ENCODE measurements at regions not wholly inside any gene's neighbourhood (a gene's known extent, or its start where the extent isn't known, plus 50 kb on each side); places are given as distances from the start of the nearest gene placed in this dataset.

DNA sequence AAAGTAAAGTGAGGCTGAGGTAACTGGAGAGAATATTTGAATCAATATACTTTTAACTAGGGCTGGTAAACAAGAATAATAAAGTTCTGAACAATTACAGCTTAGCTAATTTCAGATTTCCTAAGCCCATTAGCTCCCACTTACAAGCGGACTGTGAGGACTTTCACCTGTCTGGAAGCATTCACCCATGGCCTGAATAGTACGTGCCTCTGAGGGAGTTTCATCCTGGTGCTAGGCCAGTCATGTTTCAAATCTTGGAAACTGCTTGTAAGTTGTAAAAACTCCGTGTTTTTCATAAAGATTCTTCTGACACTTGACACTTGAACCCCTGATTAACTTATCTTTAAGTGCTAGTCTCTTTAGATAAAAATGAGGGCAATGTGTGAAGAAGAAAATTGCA, 975.2 kb upstream of the GHITM start:
- no peak for DNase-seq (ENCODE audit: low read depth in 3 of 3)

DNA sequence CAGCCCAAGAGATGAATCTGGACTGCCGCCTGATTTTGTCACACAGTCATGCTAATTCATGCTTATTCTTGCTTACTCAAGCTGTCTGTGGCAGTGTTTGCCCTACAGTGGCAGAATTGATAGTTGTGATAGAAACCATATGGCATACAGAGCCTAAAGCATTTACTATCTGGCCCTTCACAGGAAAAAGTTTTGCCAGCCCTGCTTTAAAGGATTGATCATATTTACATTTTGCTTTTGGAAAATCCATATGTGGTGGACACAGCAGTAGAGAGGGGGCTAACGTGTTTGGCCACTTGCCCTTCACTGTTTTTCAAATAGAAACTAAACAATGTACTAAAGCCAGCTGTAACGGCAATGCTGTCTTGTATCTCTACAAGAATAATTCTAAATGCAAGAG, 974.0 kb upstream of the GHITM start:
- DNase-seq (ENCODE audit: low read depth in 3 of 3), result no peak

DNA sequence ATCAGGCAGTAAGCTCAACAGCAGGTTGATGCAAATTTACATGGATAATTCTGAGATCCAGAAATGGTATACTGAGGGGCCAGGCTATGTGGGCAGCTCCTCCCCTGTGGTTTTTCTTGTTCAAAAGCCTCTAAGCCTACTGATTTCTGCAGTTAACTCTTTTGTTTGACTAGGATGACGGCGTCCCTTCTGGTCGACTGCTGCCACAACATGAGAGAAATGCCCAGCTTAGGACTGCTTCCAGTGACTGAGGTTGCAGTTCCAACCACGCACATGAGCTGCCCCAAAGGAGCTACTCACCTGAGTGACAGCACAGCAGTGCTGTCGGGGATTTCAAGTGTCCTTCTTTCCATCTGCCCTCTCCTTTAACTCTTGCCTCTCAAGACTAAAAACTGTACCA, 973.0 kb upstream of the GHITM start:
- DNase-seq (ENCODE audit: low read depth in 3 of 3), result no peak

DNA sequence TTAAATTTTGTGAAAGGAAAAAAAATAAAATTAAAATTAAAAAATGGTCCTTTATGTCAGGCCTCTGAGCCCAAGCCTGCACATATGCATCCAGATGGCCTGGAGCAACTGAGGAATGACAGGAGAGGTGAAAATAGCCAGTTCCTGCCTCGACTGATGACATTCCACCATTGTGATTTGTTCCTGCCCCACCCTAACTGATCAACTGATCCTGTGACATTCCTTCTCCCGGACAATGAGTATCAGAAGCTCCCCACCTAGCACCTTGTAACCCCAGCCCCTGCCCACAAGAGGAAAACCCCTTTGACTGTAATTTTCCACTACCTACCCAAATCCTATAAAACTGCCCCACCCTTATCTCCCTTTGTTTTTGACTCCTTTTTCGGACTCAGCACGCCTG, 972.2 kb upstream of the GHITM start:
- no peak for DNase-seq (ENCODE audit: low read depth in 3 of 3)

DNA sequence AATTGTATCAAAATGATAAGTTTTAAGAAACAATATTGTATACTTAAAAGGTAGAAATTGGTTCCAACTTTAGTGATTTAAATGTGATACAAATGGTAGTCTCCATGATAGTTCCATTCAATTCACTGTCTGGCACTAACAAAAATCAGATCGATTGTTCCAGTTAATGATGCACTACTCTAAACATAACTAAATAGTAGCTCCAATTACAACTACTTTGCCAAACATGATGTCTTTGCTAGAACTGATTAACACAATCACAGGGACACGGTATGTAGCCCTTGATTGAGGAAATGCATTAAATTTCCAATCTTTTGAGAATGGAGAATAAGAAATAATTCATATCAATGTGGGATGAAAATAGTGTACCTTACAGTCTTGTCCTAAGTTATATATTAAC, 962.4 kb upstream of the GHITM start:
- DNase-seq (ENCODE audit: low read depth in 3 of 3), result no peak

DNA sequence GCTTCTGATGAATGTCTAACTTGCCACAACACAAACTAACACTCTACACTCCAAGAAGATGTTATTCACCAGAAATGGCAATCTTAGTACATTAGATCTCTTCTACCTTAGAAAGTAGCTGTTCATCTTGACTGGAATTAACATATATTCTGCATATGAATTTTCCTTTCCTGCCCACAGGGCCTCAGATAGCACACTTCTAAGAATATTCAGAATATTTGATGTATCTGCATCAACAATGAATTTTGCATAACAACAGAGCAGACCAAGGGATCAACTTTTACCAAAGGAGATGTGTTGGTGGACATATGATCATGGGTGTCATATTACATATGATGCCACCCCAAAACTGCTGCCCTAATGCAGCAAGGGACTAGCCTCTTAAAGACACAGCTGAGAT, 960.8 kb upstream of the GHITM start:
- DNase-seq (ENCODE audit: low read depth in 3 of 3), result no peak

DNA sequence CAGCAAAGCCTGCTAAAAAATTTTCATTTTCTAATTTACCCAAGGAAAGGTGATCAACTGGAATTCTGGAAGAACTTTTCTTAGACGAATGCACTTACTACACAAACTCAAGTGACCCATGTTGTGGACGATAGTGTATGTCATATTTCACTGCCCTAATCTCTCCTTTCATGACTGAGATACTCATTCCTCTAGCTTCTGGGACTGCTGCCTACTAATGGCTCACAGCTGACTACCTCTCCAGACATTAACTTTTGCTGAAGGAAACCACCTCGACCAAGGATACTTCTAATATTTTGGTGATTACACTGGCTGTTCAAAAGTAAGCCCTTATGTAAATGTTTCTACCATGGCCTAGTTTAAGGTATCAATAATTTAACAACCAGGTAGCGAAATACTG, 959.9 kb upstream of the GHITM start:
- DNase-seq (ENCODE audit: low read depth in 3 of 3), result no peak

DNA sequence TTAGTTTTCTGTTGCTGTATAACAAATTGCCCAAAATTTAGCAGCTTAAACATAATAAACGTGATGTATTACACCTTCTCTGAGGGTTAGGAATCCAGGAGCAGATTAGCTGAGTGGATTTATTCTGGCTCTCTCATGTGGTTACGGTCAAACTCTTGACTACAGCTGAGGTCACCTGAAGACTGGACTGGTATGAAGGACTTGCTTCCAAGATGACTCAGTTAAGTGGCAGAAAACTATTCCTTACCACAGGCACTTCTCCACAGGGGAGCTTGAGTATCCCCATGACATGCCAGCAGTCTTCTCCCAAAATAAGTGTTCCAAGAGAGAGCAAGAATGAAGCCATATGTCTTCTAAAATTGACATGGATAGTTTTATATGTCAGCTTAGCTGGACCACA, 957.2 kb upstream of the GHITM start:
- DNase-seq (ENCODE audit: low read depth in 3 of 3), result no peak

DNA sequence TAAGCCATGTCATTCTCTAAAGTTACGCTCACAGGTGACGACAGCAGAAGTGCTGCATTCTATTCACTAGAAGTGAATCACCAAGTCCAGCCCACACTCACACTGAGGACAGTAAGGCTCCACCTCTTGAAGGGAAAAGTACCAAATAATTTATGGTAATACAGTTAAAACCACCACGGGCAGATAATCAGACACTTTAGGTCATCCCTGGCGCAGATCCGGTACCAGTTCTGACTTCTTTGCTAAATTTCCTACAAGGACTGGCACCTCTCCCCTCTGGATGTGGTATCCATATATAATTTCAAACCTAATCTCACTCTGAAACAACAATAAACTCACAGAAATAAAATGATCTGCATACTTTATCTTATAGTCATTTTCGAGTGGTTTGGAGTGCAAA, 954.7 kb upstream of the GHITM start:
- no peak for DNase-seq (ENCODE audit: low read depth in 3 of 3)

DNA sequence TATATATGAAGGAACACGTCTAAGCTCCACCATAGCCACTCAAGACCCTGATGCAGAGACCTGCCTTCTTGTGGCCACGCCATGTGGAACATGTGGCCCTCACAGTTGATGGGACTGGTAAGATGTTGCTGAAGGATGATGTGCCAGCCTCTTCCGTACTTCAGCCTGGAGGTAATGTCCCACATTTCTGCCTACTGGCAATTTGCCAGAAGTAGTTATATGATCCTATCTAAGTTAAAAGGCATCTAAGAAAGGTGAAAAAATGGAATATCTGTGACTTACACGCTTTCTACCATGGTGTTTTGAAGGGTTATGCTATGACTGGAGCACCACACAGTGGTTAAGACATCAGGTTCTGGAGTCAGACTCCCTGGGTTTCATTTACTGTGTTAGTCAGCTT, 948.7 kb upstream of the GHITM start:
- no peak for DNase-seq (ENCODE audit: low read depth in 3 of 3)

DNA sequence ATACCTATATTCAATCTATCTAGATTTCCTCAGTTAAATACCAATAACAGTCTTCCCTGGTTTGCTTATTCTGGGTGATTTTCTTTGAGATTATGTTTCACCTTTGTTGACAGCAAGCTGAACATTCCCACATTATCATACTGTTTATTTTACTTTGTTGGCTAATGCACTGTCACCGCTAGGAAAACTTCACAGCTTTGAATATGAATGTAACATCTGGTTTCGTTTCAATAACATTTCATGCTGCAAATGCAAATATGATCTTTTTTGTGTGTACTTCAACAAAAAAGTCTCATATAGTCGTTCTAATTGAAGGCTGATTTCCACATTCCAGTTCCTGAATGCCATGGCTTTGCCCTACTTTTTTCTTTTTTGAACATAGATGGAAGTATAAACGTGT, 946.3 kb upstream of the GHITM start:
- DNase-seq (ENCODE audit: low read depth in 3 of 3), result no peak

DNA sequence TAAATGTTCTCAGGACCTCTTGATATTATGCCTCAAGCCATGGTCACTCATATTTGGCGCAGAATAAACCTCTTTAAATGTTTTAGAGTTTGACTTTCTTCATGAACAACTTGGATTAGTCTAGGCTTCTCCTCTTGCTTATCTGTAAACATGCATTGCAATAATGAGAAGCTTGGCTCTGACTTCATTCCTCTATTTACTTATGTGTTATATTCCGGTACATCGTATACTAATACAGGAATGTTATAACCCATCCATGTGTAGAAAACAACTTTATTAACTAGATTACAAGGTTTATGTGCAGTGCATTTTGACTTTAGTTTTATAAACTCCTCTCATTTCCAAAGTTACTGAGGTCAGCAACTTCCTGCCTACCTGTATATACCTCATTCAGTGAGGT, 944.3 kb upstream of the GHITM start:
- no peak for DNase-seq (ENCODE audit: low read depth in 3 of 3)

DNA sequence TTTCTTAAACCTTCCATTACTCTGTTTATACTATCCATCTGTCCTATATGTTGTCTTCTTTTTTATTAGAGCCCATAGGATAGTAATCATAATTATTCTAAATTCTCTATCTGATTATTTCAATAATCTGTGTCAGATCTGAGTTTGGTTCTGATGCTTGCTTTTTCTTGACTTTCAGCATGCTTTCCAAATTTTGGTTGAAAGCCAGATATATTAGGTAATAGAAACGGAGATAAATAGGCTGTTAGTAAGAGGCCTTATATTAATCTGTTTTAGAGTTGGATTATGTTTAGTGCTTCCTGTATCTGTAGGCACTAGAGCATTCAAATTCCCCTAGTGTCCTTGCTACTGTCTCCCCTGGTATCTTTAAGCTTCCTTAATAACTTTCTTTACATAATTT, 939.9 kb upstream of the GHITM start:
- DNase-seq (ENCODE audit: low read depth in 3 of 3), result no peak

DNA sequence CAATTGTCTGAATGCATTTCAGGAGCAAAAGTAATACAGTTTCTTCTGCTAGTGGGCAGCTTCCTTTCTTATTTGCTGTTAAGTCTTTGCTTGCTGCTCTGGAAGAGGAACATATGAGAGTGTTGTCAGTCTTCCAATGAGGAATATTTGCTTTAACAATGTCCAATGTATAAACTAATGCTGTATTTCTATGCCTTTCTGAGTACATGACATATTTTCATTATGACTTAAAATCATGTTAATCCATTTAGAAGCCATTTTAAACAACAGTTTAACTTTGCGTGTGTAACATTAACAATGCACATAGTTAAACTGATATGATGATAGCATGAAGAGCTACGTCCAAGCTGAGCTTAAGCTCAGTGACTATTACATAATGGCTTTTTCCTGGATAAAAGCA, 933.4 kb upstream of the GHITM start:
- no peak for DNase-seq (ENCODE audit: low read depth in 3 of 3)

DNA sequence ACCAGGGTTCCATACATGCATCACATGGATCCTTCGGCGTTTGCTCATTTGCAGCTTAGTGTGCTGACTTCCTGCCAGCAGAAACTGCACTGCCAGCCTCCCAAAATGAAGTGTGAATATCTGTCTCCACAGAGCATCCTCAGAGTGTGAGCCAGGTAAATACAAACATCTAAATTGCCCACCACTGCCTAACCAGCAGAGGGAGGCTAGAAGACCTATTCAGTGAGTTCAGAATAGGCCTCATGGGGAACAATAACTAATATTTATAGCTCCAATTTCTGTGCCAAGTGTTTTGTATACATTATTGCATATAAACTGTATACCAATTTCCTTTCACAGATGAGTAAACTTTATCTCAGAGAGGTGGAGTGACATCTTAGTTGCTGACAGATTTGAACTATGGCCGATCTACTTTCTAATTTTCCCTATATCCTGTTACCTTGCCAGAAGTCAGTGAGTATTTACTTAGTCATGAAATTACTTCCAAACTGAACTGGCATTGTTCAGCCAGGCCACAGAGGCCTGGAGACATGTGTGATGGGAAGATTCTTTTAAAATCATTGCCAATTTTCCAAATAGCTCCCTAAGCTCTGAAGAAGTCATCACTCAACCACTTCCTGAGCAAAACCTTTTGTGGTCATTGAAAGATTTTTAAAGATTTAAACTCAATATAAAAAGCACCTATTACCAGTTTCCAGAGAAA, 926.5 kb upstream of the GHITM start:
- DNase-seq (ENCODE audit: low read depth in 3 of 3), result no peak

DNA sequence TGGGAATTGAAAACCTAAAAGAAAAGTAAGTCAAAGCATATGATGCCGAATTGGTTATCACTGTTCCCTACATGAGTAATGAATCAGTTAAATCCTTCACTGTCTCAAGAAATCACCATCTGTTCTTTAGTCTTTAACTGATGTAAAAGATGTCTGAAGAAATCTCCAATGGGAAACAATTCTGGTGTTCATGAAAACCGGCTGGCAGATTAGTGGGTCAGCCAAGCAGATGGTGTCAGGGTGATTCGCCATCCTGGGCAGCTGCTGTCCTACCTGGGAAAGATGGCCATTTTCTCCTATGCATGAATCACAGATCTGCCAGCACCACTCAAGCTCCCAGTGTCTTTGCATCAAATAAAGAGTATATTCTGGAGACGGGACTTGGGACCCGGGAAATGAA, 925.2 kb upstream of the GHITM start:
- DNase-seq (ENCODE audit: low read depth in 3 of 3), result no peak

DNA sequence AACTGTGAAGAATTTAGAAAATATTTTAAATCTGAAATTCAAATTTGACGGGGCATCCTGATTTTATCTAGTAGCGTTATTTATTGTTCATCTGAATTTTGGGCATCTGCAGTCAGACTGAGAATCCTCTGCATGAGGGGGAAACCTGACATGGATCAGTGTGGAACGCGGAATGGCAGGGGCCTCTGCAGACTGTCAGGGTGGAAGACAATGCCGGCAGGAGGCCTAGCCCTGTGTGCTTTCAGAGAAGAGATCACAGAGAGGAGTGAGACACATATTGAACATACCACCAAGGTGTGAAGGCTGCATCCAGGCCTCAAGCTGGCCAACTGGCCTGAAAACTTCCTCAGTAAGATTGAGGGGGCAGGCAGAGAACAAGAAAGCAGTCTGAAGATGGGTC, 921.1 kb upstream of the GHITM start:
- DNase-seq (ENCODE audit: low read depth in 3 of 3), result no peak

DNA sequence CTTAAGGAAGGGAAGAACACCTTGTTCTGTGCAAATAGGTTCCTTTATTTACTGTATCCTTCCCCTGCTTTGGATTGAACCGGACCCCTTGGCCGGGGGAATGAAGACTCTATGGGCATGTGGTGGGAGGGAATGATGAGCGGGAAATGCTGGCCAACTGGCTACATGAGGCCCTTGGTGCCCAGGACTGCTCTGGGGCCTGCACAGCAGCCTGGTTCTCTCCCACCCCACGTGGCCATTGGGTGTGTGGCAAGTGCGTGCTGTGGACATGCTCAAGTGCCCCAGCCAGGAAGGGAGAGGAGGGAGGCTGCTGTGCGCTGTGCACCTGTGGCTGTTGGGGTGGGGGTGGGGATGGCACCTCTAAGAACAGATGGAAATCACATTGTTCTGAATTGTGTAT, 917.0 kb upstream of the GHITM start:
- no peak for DNase-seq (ENCODE audit: low read depth in 3 of 3)

DNA sequence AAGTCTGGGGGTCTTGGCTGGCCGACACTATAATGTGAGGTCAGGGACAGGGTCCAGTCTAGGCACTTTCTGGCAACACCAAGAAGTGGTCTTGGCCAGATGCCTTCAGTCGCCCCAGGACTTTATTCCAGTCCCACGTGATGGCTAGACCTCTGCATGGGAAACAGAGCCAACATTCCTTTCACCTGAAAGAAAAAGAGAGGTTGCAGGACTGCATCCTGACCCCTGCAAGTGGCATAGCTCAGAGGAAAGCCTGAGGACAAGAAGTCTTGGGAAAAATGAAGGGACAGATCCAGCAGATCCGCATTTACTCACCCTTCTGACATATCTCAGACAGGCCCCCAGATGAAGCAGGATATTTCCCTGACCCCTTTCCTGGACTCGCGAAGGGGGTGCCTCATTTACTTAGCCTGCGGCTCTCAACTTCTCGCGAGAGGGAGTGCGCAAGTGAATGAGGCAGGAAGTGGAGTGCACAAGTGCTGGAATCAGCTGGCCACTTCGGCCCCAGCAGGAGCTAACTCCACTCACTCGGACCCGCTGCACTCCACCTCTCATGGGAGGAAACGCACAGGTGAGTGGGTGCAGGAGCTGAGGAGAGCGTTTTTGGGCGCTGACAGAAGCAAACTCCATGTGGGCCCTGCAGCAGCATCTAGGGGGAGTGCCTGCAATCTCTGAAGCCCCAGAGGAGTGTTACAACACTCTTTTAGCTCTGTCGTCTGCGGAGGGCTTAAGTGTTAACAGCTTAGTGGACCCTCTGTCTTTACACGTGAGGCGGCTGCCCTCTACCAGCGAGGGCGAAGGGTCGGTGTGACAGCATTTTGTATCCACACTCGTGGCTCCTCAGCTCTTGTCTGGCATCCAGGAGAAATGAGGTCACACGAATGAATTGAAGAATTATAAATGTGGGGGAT, 916.2 kb upstream of the GHITM start:
- DNase-seq (ENCODE audit: low read depth in 3 of 3), result no peak

DNA sequence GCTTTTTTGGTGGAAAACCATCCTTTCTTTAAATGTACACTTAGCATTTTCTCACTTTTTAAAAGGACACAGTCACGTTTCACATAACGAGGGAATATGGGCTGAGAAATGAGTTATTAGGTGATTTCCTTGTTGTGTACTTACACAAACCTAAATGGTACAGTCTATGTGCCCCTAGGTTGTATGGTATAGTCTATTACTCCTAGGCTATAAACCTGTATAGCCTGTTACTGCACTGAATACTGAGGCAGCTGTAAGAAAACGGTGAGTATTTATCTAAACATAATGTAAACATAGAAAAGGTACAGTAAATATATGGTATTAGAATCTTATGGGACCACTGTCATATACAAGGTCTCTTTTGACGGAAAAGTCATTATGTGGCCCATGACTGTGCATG, 913.5 kb upstream of the GHITM start:
- DNase-seq (ENCODE audit: low read depth in 3 of 3), result no peak

DNA sequence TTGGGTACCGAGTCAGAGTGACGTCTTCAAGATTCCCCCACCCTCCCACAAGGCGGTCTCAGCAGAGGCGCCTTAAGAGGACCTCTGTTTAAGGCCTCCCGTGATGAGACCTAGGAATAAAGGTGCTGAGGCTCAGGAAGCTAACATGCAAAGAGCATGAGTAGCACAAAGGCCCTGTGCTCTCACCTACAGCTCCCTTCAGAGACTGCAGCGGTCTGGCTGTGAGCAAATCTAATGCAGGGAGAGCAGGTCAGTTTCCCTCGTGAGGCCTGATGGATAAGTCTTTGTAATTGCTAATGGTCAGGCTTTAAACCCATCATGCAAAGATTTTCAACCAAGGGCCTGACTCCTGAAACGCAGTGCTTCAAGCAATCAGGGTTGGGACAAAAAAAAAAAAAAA, 909.3 kb upstream of the GHITM start:
- DNase-seq (ENCODE audit: low read depth in 3 of 3), result no peak

DNA sequence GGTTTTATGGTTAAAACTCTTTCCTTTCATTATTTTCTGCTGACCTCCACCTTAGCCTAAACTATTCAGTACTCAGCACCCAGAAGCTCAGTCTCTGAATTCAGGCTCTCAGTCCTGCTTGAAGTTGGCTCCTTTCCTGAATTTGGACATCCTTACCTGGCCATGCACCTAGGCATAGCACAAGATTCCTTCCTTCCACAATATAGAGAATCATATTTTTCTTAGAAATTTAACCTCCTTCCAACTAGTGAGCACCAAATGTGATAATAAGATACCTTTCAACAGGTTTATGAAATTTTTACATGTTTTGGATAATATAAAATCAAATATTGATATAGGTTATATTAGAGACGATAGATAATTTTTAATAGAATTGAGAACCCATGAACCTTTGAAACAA, 905.6 kb upstream of the GHITM start:
- DNase-seq (ENCODE audit: low read depth in 3 of 3), result no peak

DNA sequence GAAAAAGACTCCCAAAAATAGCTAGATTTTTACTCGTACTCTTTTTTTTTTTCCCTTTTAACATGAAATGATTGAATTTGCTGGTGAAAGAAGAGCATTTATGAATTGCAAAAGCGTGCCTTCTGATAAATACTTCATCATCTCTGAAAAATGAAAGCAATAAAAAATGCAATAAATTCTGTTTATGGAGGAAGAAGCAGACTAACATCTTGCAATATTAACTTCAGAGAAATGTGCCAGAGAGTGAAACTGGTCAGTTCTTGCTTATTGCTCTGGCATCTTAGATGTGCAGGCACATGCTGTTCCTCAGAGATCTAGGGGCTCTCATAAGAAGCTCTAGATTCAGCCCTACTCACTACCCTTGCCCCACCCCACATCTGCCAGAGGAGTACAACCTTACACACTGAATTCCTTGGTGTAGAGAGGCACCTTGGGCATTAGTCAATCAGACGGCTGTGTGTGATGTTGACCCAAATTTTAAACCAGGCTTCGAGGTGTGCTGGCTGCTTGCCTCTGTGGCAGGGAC, 891.1 kb upstream of the GHITM start:
- no peak for DNase-seq (ENCODE audit: low read depth in 3 of 3)
